ENCODE measurements at regions not wholly inside any gene's neighbourhood (a gene's known extent, or its start where the extent isn't known, plus 50 kb on each side); places are given as distances from the start of the nearest gene placed in this dataset.

DNA sequence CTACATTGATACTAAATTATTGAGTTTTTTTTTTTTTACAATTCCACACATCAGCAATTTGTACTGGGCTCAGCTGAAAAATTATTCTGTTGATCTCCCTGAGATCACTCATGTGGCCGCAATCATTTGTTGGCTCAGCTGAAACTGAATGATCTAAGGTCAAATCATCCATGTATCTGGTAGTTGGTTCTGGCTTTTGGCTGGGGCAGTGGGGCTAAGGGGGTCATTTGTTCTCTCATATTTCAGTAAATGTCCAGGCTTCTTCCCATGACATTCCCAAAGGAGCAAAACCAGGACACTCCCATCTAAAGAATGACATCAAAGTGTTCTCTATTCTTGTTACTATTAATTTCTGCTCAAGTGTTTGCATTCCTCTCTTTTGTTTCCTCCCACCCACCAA lies 806.7 kb upstream of the ADGRL2 start (continued):
- TF ChIP-seq TBP (IDR thresholded peaks at IDR 0.05; ENCODE audit: low read depth, low read length), result no peak
- no peak for TF ChIP-seq TEAD4 (IDR thresholded peaks at IDR 0.05; ENCODE audit: low read depth, low read length)
- TF ChIP-seq, protein P1, sequence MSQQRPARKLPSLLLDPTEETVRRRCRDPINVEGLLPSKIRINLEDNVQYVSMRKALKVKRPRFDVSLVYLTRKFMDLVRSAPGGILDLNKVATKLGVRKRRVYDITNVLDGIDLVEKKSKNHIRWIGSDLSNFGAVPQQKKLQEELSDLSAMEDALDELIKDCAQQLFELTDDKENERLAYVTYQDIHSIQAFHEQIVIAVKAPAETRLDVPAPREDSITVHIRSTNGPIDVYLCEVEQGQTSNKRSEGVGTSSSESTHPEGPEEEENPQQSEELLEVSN (IDR thresholded peaks at IDR 0.05), result no peak
- no peak for TF ChIP-seq RBBP5 (IDR thresholded peaks at IDR 0.05; ENCODE audit: borderline replicate concordance, low read depth, low read length)
- TF ChIP-seq, protein P2, sequence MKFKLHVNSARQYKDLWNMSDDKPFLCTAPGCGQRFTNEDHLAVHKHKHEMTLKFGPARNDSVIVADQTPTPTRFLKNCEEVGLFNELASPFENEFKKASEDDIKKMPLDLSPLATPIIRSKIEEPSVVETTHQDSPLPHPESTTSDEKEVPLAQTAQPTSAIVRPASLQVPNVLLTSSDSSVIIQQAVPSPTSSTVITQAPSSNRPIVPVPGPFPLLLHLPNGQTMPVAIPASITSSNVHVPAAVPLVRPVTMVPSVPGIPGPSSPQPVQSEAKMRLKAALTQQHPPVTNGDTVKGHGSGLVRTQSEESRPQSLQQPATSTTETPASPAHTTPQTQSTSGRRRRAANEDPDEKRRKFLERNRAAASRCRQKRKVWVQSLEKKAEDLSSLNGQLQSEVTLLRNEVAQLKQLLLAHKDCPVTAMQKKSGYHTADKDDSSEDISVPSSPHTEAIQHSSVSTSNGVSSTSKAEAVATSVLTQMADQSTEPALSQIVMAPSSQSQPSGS (IDR thresholded peaks at IDR 0.05; ENCODE audit: low read length), result no peak

Data from H1 (cell line).